Bronchial epithelial cell (primary cell): ENCODE measurements at regions not wholly inside any gene's neighbourhood (a gene's known extent, or its start where the extent isn't known, plus 50 kb on each side); places are given as distances from the start of the nearest gene placed in this dataset.

Source experiments
- DNase-seq: peaks from one replicate; pipeline ENCODE4 v3.0.0-alpha.2; 2010; ENCODE audit warnings: low read depth
- FAIRE-seq: peaks from 2 replicates; lab custom pipeline; 2011; peaks lifted over from hg19 to GRCh38; lab: Jason Lieb, UNC
- H3K27me3 ChIP-seq: 2 replicates; pipeline ENCODE4 v1.5.1; 2011; ENCODE audit warnings: low read length; ENCODE audit not compliant: control insufficient read depth, insufficient read depth
- H3K36me3 ChIP-seq: 2 replicates; pipeline ENCODE4 v1.5.1; 2011; ENCODE audit warnings: low read length; ENCODE audit not compliant: control insufficient read depth, insufficient read depth
- H3K4me3 ChIP-seq: 2 replicates; pipeline ENCODE4 v1.5.1; 2011; ENCODE audit warnings: mild to moderate bottlenecking, low read depth, low read length, control low read depth
- TF ChIP-seq, protein P1 (sequence below): IDR thresholded peaks from 2 replicates; pipeline ENCODE4 v1.5.1; 2011; ENCODE audit warnings: mild to moderate bottlenecking, moderate library complexity, low read length, control low read depth, inconsistent platforms; ENCODE audit not compliant: insufficient read depth, severe bottlenecking

DNA sequence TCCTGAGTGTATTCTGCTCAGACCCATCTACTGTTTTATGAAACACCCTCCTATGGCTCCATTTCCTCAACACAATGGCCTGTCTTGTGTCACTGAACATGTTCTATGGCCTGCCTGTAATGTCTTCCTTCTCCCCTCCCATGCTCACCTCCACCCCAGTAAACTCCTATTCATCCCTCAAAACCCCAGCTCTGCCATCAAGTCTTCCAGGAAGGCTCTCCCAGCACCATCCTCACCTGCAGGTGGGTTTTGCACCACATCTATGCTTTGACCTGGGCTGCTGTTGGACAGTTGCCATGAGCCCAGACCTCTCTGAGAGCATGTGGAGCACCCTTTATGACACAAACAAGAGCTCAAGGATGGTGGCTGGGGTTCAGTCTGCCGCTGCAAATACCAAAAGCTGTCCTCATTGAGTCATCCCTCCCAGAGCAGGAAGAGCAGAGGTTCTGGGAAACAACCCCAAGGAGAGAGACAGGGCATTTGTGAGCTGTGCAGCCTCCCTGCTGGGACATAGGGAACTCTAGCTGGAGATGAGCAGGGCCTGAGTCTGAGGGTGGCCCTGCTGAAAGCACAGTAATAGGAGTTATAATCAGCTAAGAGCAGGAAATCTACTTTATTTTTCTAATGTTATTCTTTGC is 93.8 kb upstream of the CD93 start:
- H3K4me3 ChIP-seq: no peak overlapping the region
- FAIRE-seq (peak; percentile 64), DNase-seq (no peak)

DNA sequence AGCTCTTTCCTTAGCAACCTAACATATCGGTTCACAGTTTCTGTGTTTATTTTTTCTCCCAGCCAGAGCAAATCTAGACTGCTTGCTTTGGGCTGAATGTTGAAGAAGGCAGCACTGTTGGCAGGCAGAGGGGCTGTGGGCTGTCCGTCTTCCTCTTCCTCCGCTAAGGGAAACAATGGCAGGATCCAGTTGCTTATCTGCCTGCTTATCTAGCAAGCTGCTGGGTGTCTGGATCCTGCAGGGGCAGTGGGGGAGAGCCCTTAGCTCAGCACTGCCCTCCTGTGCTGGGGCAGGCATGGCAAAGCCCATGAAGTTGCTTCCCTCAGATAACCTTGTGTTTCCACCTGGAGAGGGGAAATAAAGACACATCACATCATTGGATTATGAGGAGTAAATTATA is 92.7 kb upstream of the CD93 start:
- TF ChIP-seq, protein P1, sequence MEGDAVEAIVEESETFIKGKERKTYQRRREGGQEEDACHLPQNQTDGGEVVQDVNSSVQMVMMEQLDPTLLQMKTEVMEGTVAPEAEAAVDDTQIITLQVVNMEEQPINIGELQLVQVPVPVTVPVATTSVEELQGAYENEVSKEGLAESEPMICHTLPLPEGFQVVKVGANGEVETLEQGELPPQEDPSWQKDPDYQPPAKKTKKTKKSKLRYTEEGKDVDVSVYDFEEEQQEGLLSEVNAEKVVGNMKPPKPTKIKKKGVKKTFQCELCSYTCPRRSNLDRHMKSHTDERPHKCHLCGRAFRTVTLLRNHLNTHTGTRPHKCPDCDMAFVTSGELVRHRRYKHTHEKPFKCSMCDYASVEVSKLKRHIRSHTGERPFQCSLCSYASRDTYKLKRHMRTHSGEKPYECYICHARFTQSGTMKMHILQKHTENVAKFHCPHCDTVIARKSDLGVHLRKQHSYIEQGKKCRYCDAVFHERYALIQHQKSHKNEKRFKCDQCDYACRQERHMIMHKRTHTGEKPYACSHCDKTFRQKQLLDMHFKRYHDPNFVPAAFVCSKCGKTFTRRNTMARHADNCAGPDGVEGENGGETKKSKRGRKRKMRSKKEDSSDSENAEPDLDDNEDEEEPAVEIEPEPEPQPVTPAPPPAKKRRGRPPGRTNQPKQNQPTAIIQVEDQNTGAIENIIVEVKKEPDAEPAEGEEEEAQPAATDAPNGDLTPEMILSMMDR: peak; percentile 27
- H3K36me3 ChIP-seq: no peaks in the 10 kb centered on the region
- DNase-seq (no peak), FAIRE-seq (no peak)
- H3K27me3 ChIP-seq: no peaks in the 10 kb centered on the region
- H3K4me3 ChIP-seq: no peak overlapping the region

More for the DNA sequence above, 93.8 kb upstream of the CD93 start:
- Histone ChIP-seq H3K36me3 (no peaks in the 10 kb centered on the region), H3K27me3 (no peaks in the 10 kb centered on the region)
- TF ChIP-seq, protein P1: no peak

DNA sequence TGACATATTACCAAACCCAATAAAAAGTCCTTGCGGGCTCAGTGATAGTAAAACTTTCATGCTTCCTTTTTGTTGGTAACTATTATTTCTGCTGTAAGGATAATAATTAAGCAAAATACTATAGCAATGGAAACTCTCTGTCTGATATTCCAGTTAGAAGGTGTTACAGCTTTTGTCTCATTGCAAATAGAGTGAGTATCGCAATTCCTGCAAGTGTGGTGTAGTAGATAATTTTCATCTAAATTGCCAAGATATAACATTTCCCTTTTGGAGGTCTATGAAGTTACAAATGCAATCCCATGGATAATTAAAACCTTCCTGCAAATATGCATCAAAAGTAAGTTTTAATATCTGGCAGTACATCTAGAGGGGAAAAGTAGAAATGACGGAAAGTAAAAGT is 88.7 kb upstream of the CD93 start:
- no peak overlapping the region for H3K4me3 ChIP-seq
- TF ChIP-seq, protein P1: no peak
- no peak for FAIRE-seq
- no peaks in the 10 kb centered on the region for H3K36me3 ChIP-seq
- DNase-seq: no peak
- no peaks in the 10 kb centered on the region for H3K27me3 ChIP-seq

DNA sequence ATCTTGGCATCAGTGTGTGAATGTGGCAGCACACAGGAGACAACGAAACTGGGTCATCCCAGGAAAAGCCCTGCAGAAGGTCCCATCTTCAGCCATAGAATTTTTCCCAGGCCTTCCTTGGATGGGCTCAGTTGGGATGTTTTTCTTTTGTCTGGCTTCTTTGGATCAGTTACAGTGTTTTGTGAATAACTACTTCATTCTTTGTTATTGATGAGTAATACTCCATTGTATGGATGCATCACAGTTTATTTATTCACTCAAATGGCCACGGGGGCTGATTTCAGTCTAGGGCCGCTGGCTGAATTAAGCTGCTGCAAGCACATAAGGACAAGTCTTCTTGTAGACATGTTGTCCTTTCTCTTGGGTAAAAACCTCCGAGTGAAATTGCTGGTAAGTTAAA is 81.3 kb upstream of the CD93 start:
- H3K4me3 ChIP-seq: no peak overlapping the region
- no peaks in the 10 kb centered on the region for H3K27me3 ChIP-seq
- DNase-seq: peak; percentile 72
- no peaks in the 10 kb centered on the region for H3K36me3 ChIP-seq
- TF ChIP-seq, protein P1: no peak
- no peak for FAIRE-seq

DNA sequence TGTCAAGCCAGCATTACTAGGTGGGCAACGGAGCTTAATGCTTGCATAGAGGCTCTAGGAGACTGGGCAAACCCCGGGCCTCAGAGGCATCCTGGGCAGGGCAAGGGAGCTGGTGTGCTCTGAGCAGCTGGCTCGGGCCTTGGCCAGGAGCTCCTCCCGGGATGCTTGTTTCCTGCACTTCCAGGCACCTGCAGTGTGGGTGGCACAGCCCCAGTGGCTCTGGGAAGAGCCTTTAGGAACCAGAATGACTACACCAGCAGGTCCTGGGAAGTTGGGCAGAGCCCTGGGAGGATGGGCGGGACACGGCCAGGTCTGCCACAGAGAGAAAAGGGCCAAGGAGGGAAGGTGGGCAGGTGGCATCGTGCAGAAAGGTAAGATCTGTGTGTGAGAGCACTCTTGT is 80.4 kb upstream of the CD93 start:
- Histone ChIP-seq H3K36me3 (no peaks in the 10 kb centered on the region), H3K4me3 (no peak overlapping the region), H3K27me3 (no peaks in the 10 kb centered on the region)
- DNase-seq (no peak), FAIRE-seq (no peak)
- TF ChIP-seq, protein P1: no peak

DNA sequence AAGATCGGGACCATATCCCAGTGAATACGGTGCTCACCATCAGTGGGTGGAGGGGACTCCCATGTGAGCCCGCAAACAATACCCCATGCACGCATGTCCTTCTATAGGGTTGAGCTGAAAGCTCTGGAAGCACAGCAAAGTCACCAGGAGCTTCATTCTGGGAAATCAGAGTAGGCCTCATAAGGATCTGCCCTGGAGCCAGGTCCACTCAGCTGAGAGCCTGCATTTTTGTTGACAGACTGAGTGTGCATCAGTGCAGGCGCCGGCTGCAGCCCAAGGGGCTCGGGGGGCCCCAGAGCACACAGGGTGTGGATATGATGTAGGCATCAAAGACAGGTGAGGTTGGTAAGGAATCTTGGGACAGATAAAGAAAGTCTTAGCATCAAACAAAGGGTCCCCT is 79.8 kb upstream of the CD93 start:
- Histone ChIP-seq H3K36me3 (no peaks in the 10 kb centered on the region), H3K4me3 (no peak overlapping the region), H3K27me3 (no peaks in the 10 kb centered on the region)
- TF ChIP-seq, protein P1: no peak
- DNase-seq: no peak
- no peak for FAIRE-seq
